Activated naive CD8-positive, alpha-beta T cell treated with anti-CD3 and anti-CD28 coated beads for 36 hours (primary cell): ENCODE measurements at regions not wholly inside any gene's neighbourhood (a gene's known extent, or its start where the extent isn't known, plus 50 kb on each side); places are given as distances from the start of the nearest gene placed in this dataset.

ENCODE experiments used
- DNase-seq: peaks from one replicate; pipeline ENCODE4 v3.0.0; 2021
- H3K27ac Mint-ChIP-seq: one replicate; pipeline ENCODE4 v1.8.0; 2022; ENCODE audit warnings: mild to moderate bottlenecking, moderate library complexity, mixed read lengths
- H3K27me3 Mint-ChIP-seq: one replicate; pipeline ENCODE4 v1.8.0; 2022; ENCODE audit warnings: mild to moderate bottlenecking, mixed read lengths
- H3K36me3 Mint-ChIP-seq: one replicate; pipeline ENCODE4 v1.8.0; 2021; ENCODE audit warnings: mild to moderate bottlenecking, mixed read lengths
- H3K4me1 Mint-ChIP-seq: one replicate; pipeline ENCODE4 v1.8.0; 2021; ENCODE audit warnings: mixed read lengths
- H3K4me3 Mint-ChIP-seq: one replicate; pipeline ENCODE4 v1.8.0; 2022; ENCODE audit warnings: mild to moderate bottlenecking, moderate library complexity, mixed read lengths
- H3K9me3 Mint-ChIP-seq: one replicate; pipeline ENCODE4 v1.8.0; 2022; ENCODE audit warnings: mixed read lengths

GRCh38 chr15:36390491-36390890 lies 188.9 kb upstream of the CDIN1 start:
- Mint-ChIP-seq H3K4me1 (no peaks in the 10 kb centered on the region), H3K27me3 (peaks cover 7% of the 10 kb centered on the region), H3K27ac (no peak overlapping the region), H3K4me3 (no peak overlapping the region), H3K36me3 (no peaks in the 10 kb centered on the region), H3K9me3 (no peaks in the 10 kb centered on the region)
- no peak for DNase-seq

GRCh38 chr15:36392676-36393266 lies 186.7 kb upstream of the CDIN1 start:
- no peaks in the 10 kb centered on the region for H3K36me3 Mint-ChIP-seq
- no peaks in the 10 kb centered on the region for H3K9me3 Mint-ChIP-seq
- H3K27me3 Mint-ChIP-seq = peaks cover 9% of the 10 kb centered on the region
- no peak overlapping the region for H3K27ac Mint-ChIP-seq
- DNase-seq = no peak
- no peaks in the 10 kb centered on the region for H3K4me1 Mint-ChIP-seq
- no peak overlapping the region for H3K4me3 Mint-ChIP-seq

- no peak overlapping the region for H3K27ac Mint-ChIP-seq
- no peaks in the 10 kb centered on the region for H3K9me3 Mint-ChIP-seq
- H3K4me1 Mint-ChIP-seq = no peaks in the 10 kb centered on the region
- H3K36me3 Mint-ChIP-seq = no peaks in the 10 kb centered on the region
- peaks cover 9% of the 10 kb centered on the region for H3K27me3 Mint-ChIP-seq
- no peak overlapping the region for H3K4me3 Mint-ChIP-seq
- DNase-seq = no peak
These were observed 181.2 kb upstream of the CDIN1 start for GRCh38 chr15:36398212-36398611.

- H3K27ac Mint-ChIP-seq = no peak overlapping the region
- H3K36me3 Mint-ChIP-seq = no peaks in the 10 kb centered on the region
- H3K27me3 Mint-ChIP-seq = peaks cover 8% of the 10 kb centered on the region
- no peak overlapping the region for H3K4me3 Mint-ChIP-seq
- no peaks in the 10 kb centered on the region for H3K9me3 Mint-ChIP-seq
- DNase-seq = no peak
- no peaks in the 10 kb centered on the region for H3K4me1 Mint-ChIP-seq
These were observed 180.2 kb upstream of the CDIN1 start for GRCh38 chr15:36399276-36399675.

GRCh38 chr15:36400936-36401585 lies 178.4 kb upstream of the CDIN1 start:
- H3K27ac Mint-ChIP-seq = no peak overlapping the region
- H3K36me3 Mint-ChIP-seq = no peaks in the 10 kb centered on the region
- no peaks in the 10 kb centered on the region for H3K4me1 Mint-ChIP-seq
- H3K27me3 Mint-ChIP-seq = no peaks in the 10 kb centered on the region
- DNase-seq = no peak
- H3K9me3 Mint-ChIP-seq = no peaks in the 10 kb centered on the region
- no peak overlapping the region for H3K4me3 Mint-ChIP-seq

- H3K27me3 Mint-ChIP-seq = no peaks in the 10 kb centered on the region
- H3K36me3 Mint-ChIP-seq = no peaks in the 10 kb centered on the region
- no peaks in the 10 kb centered on the region for H3K9me3 Mint-ChIP-seq
- no peak overlapping the region for H3K27ac Mint-ChIP-seq
- no peak overlapping the region for H3K4me3 Mint-ChIP-seq
- no peaks in the 10 kb centered on the region for H3K4me1 Mint-ChIP-seq
- DNase-seq = no peak
These were observed 177.8 kb upstream of the CDIN1 start for GRCh38 chr15:36401586-36401966.

- H3K4me1 Mint-ChIP-seq = no peaks in the 10 kb centered on the region
- no peak for DNase-seq
- no peak overlapping the region for H3K4me3 Mint-ChIP-seq
- H3K27me3 Mint-ChIP-seq = no peaks in the 10 kb centered on the region
- H3K36me3 Mint-ChIP-seq = no peaks in the 10 kb centered on the region
- H3K9me3 Mint-ChIP-seq = no peaks in the 10 kb centered on the region
- H3K27ac Mint-ChIP-seq = no peak overlapping the region
These were observed 176.1 kb upstream of the CDIN1 start for GRCh38 chr15:36403351-36403750.

- H3K27me3 Mint-ChIP-seq = no peaks in the 10 kb centered on the region
- no peak overlapping the region for H3K27ac Mint-ChIP-seq
- H3K4me1 Mint-ChIP-seq = no peaks in the 10 kb centered on the region
- H3K4me3 Mint-ChIP-seq = no peak overlapping the region
- H3K9me3 Mint-ChIP-seq = no peaks in the 10 kb centered on the region
- no peaks in the 10 kb centered on the region for H3K36me3 Mint-ChIP-seq
- no peak for DNase-seq
These were observed 173.1 kb upstream of the CDIN1 start for GRCh38 chr15:36406366-36406765.

- no peaks in the 10 kb centered on the region for H3K27me3 Mint-ChIP-seq
- no peak overlapping the region for H3K4me3 Mint-ChIP-seq
- H3K9me3 Mint-ChIP-seq = no peaks in the 10 kb centered on the region
- H3K36me3 Mint-ChIP-seq = no peaks in the 10 kb centered on the region
- no peak overlapping the region for H3K27ac Mint-ChIP-seq
- no peaks in the 10 kb centered on the region for H3K4me1 Mint-ChIP-seq
- no peak for DNase-seq
These were observed 172.5 kb upstream of the CDIN1 start for GRCh38 chr15:36406911-36407310.

GRCh38 chr15:36407647-36408046 lies 171.8 kb upstream of the CDIN1 start:
- Mint-ChIP-seq H3K4me3 (no peak overlapping the region), H3K9me3 (no peaks in the 10 kb centered on the region), H3K27me3 (no peaks in the 10 kb centered on the region), H3K4me1 (no peaks in the 10 kb centered on the region), H3K27ac (no peak overlapping the region), H3K36me3 (no peaks in the 10 kb centered on the region)
- no peak for DNase-seq

GRCh38 chr15:36409819-36410218 lies 169.6 kb upstream of the CDIN1 start:
- H3K4me3 Mint-ChIP-seq = no peak overlapping the region
- H3K27me3 Mint-ChIP-seq = no peaks in the 10 kb centered on the region
- H3K9me3 Mint-ChIP-seq = no peaks in the 10 kb centered on the region
- no peaks in the 10 kb centered on the region for H3K36me3 Mint-ChIP-seq
- no peak for DNase-seq
- H3K27ac Mint-ChIP-seq = no peak overlapping the region
- no peaks in the 10 kb centered on the region for H3K4me1 Mint-ChIP-seq

- H3K9me3 Mint-ChIP-seq = peaks cover 1% of the 10 kb centered on the region
- no peak overlapping the region for H3K4me3 Mint-ChIP-seq
- no peak overlapping the region for H3K27ac Mint-ChIP-seq
- DNase-seq = no peak
- no peaks in the 10 kb centered on the region for H3K4me1 Mint-ChIP-seq
- no peaks in the 10 kb centered on the region for H3K36me3 Mint-ChIP-seq
- H3K27me3 Mint-ChIP-seq = peaks cover 4% of the 10 kb centered on the region
These were observed 164.8 kb upstream of the CDIN1 start for GRCh38 chr15:36414670-36415069.

- no peak for DNase-seq
- Mint-ChIP-seq H3K27me3 (peaks cover 4% of the 10 kb centered on the region), H3K9me3 (peaks cover 2% of the 10 kb centered on the region), H3K36me3 (no peaks in the 10 kb centered on the region), H3K27ac (no peak overlapping the region), H3K4me1 (no peaks in the 10 kb centered on the region), H3K4me3 (no peak overlapping the region)
These were observed 163.8 kb upstream of the CDIN1 start for GRCh38 chr15:36415643-36416042.

- H3K36me3 Mint-ChIP-seq = no peaks in the 10 kb centered on the region
- H3K4me1 Mint-ChIP-seq = no peaks in the 10 kb centered on the region
- H3K27ac Mint-ChIP-seq = no peak overlapping the region
- DNase-seq = no peak
- peaks cover 5% of the 10 kb centered on the region for H3K9me3 Mint-ChIP-seq
- peaks cover 4% of the 10 kb centered on the region for H3K27me3 Mint-ChIP-seq
- no peak overlapping the region for H3K4me3 Mint-ChIP-seq
These were observed 156.8 kb upstream of the CDIN1 start for GRCh38 chr15:36422631-36423030.

GRCh38 chr15:36426691-36427090 lies 152.7 kb upstream of the CDIN1 start:
- DNase-seq = no peak
- Mint-ChIP-seq H3K4me1 (no peaks in the 10 kb centered on the region), H3K36me3 (no peaks in the 10 kb centered on the region), H3K27ac (no peak overlapping the region), H3K4me3 (no peak overlapping the region), H3K9me3 (peaks cover 3% of the 10 kb centered on the region), H3K27me3 (peaks cover 3% of the 10 kb centered on the region)

- peaks cover 3% of the 10 kb centered on the region for H3K9me3 Mint-ChIP-seq
- no peak for DNase-seq
- no peak overlapping the region for H3K4me3 Mint-ChIP-seq
These were observed 151.2 kb upstream of the CDIN1 start for GRCh38 chr15:36428102-36428845.

More at GRCh38 chr15:36428102-36428845, 151.2 kb upstream of the CDIN1 start:
- Mint-ChIP-seq H3K27me3 (peaks cover 3% of the 10 kb centered on the region), H3K4me1 (no peaks in the 10 kb centered on the region), H3K36me3 (no peaks in the 10 kb centered on the region), H3K27ac (no peak overlapping the region)
